GM10266 (cell line): ENCODE measurements at regions not wholly inside any gene's neighbourhood (a gene's known extent, or its start where the extent isn't known, plus 50 kb on each side); places are given as distances from the start of the nearest gene placed in this dataset.
"Not testable (repeated sequence)": the region's sequence is repeated elsewhere in the genome, so short reads cannot be mapped to it uniquely, and the experiment has no call there.

Source experiments
- DNase-seq: peaks from one replicate; pipeline ENCODE4 v3.0.0; 2012; ENCODE audit errors: extremely low spot score
- CTCF ChIP-seq: IDR thresholded peaks from 2 replicates; pipeline ENCODE4 v1.5.1; 2012; ENCODE audit warnings: mild to moderate bottlenecking, low read depth; ENCODE audit not compliant: control insufficient read depth, insufficient read depth; ENCODE audit errors: missing control alignments

GRCh38 chr2:208608122-208608835 is 201.7 kb downstream of the PTH2R start:
- DNase-seq, result no peak
- no peak for TF ChIP-seq CTCF

- no peak for DNase-seq
- TF ChIP-seq CTCF, result no peak
Measured at GRCh38 chr2:208609166-208609804, 202.7 kb downstream of the PTH2R start.

GRCh38 chr2:208615675-208616074 is 209.1 kb downstream of the PTH2R start:
- not testable (repeated sequence) for DNase-seq

- TF ChIP-seq CTCF, result no peak
- DNase-seq, result no peak
Measured at GRCh38 chr2:208618220-208618619, 211.6 kb downstream of the PTH2R start.

- TF ChIP-seq CTCF, result no peak
- DNase-seq, result no peak
Measured at GRCh38 chr2:208619993-208620392, 213.4 kb downstream of the PTH2R start.

- DNase-seq, result no peak
- no peak for TF ChIP-seq CTCF
Measured at GRCh38 chr2:208620487-208620978, 213.9 kb downstream of the PTH2R start.

- no peak for DNase-seq
- TF ChIP-seq CTCF, result no peak
Measured at GRCh38 chr2:208627110-208627884, 220.7 kb downstream of the PTH2R start.
